T-helper 1 cell (primary cell): ENCODE measurements at regions not wholly inside any gene's neighbourhood (a gene's known extent, or its start where the extent isn't known, plus 50 kb on each side); places are given as distances from the start of the nearest gene placed in this dataset.
"Not testable (repeated sequence)": the region's sequence is repeated elsewhere in the genome, so short reads cannot be mapped to it uniquely, and the experiment has no call there.

Experiments used
- DNase-seq, 5 donors: peaks; one replicate each; pipeline ENCODE4 v3.0.0-alpha.2; 2012 to 2020

DNA sequence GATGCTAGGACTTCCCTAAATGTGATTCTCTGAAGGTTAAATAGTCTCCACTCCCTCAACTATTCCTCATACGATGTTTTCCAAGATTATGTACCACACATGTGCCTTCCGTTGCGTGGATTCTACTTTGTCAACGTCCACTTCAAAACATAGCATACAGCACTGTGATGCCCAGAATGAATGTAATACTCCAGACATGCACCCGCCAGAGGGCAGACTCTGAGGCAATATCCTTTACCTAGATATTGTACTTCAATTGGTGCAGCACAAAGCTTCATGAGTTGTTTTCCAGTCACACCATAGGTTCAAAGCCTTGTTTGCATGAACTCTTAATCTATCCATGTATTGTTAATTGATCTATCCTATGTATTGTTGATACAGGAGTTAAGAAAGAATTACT is 201.0 kb upstream of the NABP1 start:
- DNase-seq = no peak

DNA sequence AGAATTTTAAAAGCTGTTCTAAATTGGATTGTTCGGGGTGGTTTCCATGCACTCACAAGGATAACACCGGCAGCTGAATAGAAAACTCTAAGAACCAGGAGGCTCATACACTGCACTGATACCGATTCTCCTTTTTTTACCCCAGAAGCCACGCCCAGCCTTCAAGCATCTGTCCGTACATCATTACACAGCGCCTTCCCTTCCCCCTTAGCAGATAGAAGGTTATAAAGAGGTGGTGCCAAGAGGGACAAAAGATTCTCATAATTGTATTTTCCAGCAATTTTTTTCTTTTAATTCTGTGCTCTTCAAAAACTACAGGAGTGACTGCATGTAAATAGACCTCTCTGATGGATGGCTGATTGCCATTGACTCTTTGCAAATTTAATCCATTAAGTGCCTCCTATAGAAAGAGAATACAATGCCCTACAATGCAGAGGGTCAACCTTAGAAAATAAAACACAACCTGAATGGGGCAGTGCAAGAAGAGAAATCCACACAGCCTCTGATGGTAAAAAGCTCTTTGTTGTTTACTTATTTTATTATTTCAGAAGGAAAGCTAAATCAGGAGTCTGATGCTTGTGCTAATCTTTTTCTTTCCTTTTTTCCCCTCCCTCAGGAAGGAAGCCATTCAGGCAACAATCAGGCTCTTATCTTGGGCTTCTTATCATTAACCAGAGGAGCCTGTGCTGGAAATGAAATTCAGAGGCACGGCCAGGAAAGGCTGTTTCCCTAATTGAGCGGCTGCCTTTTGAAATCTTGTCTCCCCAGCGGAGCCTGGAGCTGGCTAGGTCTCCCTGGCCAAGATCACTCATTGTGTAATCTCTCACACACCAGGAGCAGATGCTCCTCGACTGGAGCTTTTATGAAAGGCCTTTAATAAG is 198.9 kb upstream of the NABP1 start:
- no peak for DNase-seq

DNA sequence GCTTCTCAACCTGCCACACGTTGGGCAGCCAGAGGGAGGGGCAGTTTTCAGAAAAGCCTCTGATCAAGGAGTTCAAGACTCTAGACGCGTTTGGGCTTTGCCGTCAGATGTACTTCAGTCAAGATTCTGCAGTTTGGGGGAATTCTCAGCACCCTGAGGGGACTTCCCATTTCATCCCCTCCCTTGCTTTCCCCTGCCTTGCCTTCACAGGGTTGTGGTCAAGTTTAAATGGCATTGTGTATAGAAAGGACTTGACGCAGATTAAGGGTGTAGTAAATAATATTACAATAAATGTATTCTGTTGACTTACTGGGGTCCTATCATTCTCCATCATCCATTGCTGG is 198.3 kb upstream of the NABP1 start:
- no peak for DNase-seq

DNA sequence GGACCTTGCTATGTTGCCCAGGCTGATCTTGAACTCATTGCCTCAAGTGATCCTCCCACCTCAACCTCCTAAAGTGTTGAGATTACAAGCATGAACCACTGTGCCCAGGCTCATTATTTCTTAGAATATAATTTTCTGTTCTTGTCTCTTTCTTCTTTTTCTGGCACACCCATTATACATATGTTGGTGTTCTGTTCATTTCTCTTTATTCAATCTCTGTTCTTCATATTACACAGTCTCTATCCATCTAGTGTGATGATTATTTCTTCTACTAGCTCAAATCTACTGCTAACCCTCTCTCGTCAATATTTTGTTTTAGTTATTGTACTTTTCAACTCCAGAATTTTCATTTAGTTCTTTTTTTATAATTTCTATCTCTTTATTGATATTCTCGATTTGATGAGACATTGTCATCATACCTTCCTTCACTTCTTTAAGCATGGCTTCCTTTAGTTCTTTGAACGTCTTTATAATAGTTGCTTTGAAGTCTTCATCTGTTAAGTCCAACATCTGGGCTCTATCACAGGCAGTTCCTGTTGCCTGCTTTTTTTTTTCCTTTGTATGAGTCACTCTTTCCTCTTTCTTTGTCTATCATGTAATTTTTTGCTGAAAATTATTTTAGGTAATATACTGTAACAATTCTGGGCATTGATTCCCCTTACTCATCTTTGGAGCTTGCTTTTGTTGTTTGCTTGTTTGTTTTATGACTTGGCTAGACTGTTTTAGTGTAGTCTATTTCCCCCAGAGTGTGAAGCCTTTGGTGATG is 196.4 kb upstream of the NABP1 start:
- DNase-seq = no peak

DNA sequence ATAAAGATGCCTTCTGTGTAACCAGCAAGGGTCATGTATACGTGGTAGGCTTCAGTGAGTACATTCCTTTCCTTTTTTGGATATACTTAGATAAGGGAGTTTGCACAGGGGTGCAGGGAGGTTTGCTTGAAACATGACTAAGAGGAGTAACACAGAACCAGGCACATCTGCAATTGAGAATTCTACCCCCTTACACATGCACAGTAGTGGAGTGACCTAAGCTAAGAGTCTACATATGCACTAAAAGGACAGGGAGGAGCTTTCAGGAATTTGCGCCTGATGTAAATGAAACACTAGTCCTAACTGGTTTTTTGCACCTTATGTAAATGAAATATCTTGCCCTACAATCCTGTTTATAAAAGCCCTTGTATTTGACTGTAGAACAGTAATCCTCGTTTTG is 194.8 kb upstream of the NABP1 start:
- DNase-seq = no peak

DNA sequence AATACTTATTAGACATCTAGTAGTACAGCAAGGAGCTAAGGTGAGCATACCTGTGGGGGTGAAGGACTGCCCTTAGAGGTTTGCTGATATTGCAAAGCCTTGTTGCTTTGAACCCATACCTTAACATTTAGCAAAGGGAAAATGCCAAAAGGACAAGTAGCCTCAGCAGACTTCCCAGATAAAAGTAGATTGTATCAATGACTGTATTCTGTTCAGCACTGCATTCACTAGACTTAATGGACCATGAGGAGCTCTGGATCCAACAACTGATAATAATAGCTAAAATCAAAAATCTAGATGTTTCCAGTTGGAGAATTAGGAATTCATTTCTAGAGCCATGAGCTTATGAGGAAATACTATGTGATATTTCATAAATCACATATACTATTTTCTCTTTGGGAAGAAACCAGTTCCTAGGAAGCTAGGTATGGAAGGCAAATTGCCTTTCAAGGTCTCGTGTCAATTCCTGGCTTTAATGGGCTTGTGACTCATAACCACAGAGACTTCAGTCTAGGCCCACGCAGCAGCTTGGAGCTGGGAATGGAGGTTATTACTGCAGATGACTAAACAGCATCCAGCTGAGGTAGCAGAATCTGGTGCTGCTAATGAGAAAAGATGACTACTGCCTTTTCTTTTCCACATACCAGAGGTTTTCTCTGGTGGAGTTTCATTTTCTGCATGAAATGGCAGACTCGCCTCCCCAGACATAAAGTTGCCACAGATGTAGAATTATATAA is 191.2 kb upstream of the NABP1 start:
- DNase-seq = no peak

DNA sequence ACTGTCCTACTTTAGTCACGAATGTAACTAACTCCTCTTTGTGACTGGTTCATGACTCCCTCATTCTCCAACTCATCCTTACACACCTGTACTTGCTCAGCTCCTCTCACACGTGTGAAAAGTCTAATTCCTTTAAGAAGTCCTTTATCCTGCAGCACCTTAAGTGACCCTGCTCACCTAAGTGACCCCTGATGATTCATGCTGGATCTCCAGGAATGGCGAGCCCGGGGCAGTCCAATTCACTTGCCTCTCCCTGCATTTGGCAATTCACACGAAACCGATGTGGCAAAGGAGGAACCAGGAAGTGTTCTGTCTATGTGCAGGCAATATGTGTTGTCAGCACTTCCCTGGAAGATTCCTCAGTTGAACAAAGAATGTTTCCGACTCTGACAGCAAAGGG is 189.8 kb upstream of the NABP1 start:
- no peak for DNase-seq

DNA sequence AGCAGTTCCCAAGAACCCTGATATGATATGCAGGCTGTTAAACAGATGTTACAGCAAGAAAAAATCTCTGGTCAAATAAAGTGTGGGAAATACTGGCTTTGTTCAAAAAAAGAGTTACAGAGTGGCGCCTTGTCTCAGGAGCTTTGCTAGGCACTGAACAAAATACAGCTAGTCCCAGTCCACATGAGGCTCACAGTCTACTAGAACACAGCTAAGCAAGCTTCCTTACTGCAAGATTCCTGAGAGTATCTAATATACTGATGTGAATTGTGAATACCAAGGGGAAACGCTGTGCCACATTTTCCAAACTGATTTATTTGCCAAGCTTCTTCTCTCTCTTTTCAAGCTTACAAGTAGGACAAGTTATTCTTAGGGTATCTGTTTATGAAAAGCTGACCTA is 188.8 kb upstream of the NABP1 start:
- no peak for DNase-seq

DNA sequence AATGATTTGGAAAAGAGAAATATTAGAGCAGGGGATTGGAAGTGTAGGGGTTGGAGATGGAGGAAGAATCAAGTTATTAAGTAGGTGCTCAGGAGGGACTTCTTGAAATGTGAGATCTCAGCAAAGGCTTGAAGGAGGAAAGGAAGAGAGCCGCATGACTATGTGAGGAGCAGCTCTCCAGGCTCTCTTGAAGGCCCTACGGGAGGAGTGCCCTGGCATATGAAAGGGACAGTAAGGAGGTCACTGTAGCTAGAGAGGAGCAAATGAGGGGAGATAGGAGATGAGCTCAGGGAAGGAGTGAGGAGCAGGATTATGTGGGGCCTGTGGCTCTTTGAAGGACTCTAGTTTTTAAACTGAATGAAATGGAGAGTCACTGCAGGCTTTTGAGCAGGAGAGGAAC is 181.1 kb upstream of the NABP1 start:
- DNase-seq = no peak

DNA sequence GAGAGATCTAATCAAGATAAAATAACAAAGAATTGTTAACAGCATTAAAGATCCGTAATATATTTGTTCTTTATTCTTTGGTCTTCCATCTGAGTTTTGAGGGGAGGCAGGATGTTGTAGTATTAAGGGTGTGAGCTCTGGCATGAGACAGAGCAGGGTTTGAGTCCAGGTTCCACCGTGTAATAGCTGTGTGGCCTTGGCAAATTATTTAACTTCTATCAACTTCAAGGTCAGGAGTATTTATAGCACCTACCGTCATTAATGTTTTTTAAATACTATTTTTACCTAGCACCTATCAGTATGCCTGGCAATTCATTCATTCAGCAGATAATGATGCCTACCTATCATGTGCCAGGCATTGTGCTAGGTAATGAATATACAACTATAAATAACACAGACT is 180.1 kb upstream of the NABP1 start:
- no peak for DNase-seq

DNA sequence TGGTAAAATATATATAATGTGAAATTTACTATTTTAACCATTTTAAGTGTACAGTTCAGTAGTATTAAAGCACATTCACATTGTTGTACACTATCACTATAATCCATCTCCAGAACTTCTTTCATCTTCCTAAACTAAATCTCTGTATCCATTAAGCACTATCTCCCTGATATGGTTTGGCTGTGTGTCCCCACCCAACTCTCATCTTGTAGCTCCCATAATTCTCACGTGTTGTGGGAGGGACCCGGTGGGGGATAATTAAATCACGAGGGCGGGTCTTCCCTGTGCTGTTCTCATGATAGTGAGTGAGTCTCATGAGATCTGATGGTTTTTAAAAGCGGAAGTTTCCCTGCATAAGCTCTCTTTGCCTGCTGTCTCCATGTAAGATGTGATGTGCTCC is 178.9 kb upstream of the NABP1 start:
- DNase-seq = no peak

DNA sequence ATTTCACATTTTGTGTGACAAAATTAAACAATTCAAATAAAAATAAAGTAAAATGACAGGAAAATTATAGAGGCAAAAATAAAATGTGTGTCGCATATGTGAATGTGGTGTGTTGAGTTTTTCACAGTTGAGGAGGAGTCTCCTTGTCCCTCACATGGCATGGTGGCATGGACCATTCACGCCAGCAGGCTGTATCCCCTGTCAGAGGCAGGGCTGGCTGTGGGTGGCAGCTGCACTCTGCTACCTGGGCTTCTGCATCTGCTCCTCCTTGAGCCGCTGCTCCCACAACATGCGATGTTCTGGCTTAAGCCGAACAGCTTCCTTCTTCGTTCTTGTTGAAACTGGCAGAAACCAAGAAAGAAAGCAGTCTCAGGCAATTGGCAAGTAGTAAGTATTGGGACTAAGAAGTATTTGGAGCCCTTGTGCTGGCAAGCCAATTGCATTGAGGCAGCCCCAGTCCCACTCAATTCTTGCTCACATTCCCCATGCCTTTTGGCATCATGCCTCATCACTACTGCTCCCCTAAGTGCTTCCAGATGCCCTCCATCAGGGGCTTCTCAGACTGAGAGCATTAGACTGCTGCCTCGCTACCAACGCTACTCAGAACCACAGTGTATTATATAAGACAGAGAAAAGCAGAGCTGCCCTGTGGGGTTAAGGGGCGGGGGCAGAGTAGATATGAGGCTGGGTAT is 177.9 kb upstream of the NABP1 start:
- DNase-seq = no peak

DNA sequence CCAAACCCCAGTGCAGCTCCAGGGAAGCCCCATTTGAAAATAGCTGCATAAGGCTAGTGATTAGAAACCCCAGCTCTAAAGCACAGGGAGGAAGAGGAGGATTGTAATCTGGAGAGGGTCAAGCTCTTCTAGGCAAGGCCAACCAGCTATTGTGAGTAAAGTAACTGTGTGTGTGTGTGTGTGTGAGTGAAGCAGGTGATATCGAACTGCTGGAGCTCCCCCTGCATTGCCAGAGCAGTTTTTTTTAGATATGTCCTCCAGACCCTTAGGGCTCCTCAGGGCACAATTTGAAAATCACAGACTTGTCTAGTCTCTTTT is 177.4 kb upstream of the NABP1 start:
- no peak for DNase-seq

DNA sequence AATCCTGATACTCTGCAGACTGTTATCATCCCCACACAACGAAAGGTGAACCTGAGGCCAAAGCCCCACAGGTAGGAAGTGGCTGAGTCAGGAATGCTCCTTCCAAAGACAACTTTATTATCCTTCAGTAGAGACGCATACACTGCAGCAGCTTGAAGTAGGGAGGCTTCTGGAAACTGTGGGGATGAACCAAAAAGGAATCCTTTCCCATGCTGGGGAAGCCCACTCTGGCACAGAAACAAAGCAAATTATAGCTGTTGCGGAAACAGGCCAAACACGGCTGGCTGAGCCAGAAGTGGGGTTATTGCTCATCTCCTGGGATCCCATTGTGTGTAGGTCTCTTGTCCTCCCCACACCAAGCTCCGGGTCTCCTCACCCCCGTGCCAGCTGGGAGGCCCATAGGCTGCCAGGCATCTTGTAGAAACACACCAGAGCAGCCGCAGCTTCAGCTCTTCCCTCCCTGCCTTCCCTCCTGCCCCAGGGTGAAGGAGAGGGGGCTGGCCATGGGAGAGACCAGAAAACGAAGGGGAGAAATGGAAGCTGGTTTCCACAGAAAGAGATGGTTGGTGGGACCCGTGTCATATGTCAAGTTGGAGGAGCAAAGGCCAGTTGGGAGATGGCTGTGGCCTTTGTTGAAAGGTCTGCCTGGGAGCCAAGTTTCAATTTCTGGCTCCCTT is 176.9 kb upstream of the NABP1 start:
- DNase-seq = no peak

DNA sequence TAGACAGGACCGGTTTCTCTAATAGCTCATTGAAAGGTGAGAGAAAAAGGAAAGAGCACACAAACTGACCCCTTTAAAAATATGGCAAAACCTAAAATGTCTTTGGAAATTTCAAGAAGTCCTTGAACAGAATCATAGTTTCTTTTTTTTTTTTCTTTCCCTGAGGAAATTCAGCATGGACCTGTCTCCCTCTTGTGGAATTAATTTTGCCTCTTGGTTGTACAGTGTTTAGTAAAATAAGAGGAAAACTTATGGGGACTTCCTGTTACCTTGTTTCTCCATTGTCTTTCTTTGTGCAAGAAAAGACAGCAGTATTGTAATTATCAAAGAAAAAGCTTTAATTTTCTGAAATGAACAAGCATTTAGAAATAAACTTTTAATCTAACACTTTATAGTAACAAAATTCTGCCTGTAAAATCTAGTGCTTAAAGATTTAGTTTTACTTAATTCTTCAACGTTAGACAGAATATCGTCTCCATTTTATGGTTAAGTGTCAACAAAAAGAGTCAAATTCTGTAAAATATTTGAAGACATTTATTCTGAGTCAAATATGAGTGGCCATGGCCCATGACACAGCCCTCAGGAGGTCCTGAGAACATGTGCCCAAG is 176.3 kb upstream of the NABP1 start:
- DNase-seq = no peak

DNA sequence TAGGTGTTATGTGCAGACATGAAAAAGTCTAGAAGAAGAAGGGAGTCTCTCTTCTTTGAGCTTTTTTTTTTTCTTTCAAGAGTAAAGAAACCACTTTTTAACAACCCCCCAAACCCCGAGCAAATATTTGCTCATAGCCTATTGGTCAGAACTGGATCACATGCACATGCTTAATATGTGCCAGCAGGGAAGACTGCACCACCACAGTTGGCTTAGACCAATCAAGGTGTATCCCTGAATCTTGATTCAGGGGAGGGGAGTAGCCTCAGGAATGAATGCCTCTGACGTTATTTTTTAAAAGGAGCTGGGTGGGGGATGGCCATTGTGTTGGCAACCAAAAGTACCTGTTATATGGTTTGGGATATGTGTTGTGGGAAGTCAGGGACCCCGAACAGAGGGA is 171.4 kb upstream of the NABP1 start:
- no peak for DNase-seq

DNA sequence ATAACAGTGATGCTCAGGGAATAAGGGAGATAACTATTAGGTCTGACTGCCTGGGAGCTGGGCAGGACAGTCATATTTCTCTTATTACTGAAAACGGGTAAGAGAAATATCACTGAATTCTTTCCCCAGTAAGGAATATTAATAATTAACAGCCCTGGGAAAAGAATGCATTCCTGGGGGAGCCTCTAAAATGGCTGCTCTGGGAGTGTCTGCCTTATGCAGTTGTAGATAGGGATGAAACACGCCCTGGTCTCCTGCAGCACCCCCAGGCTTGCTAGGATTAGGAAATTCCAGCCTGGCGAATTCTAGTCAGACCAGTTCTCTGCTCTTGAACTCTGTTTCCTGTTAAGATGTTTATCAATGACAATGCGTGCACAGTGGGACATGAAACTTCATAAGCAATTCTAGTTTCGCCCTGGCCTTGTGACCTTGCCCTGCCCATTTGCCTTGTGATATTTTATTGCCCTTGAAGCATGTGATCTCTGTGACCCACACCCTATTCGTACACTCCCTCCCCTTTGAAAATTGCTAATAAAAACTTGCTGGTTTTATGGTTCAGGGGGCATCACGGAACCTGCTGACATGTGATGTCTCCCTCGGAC is 170.6 kb upstream of the NABP1 start:
- not testable (repeated sequence) for DNase-seq

DNA sequence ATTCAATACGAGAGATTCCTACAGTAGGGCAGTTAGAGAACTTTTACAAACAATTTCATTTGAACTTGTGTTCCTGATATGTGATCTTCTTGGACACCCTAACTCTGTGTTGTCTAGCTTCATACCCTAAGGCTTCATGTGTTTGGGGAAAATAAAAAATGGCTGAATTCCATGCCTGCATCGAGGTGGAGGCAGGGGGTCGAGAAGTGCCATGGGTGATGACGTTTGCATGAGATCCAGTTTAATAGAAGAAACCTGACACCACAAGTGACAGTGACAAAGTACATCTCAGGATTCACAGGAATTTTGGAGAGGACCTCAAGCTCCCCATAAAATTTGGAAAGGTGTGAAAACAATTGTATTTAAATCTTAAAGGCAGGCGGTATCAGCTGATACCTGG is 169.2 kb upstream of the NABP1 start:
- no peak for DNase-seq

DNA sequence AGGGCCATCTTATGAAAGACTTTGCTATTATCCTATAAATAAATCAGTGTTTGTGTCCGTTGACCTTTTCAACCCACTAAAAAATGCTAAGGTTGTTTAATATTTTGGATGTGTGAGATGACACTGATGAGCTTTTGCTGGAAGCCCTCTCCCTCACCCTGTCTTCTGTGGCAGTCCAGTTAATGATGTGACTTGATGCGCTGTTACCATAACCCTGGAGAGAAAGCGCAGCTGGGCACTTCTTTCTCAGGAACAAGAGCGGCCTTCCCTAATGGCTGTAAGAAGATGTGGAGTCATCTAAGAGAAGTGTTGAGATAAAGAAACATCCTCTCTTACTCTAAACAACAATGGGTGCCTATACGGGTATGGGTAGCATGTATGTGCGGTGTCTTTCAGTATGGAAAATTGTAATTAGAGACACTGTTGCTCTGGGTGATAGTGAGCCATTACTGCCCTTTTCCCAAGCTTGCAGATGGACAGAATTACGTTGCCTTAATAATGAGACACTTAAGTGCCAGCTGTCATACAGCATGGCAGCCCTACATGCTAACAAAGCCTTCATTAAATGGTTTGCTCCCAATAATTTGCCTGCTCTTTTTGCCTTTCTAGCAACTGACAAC is 165.6 kb upstream of the NABP1 start:
- DNase-seq = no peak

DNA sequence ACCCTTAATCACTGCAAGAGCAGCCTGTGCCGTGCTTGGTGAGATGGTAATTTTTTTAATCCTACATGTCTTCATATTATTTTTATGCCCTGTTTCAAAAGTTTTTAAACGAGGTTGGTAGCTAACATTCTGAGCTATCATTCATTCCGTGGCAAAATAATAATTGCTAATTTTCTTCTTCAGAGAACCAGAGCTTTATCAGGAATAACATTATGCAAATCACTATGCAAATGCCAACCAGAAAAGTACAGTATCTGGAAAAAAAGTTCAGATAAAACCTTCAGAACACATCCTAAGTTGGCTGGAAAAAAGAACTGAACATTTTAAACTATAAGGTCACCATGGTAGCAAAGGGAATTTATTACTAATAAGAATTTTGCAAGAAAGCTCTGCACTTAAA is 165.1 kb upstream of the NABP1 start:
- no peak for DNase-seq

DNA sequence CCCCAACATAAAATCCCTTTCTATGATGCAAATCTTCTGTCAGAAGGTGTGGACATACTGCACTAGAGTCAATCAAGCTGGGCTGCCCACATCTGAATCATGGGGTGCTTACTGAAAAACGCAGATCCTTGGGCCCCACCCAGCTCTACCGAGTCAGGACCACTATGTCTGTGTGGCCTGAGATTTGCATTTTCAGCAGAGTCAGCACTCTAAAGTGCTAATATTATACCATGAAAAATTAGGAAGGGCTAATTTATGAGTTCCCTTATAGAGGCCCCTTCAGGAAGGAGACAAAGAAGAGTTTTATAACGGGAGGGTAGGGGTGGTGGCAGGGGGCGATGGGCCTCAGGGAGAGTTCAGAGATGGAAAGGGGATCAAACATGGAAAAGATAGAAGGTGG is 163.3 kb upstream of the NABP1 start:
- DNase-seq = no peak
